GM19351 (cell line): ENCODE measurements at regions not wholly inside any gene's neighbourhood (a gene's known extent, or its start where the extent isn't known, plus 50 kb on each side); places are given as distances from the start of the nearest gene placed in this dataset.
"Not testable (repeated sequence)": the region's sequence is repeated elsewhere in the genome, so short reads cannot be mapped to it uniquely, and the experiment has no call there.

Experiments
- ATAC-seq: cut with Tn5 transposase; IDR thresholded peaks from one replicate; pipeline ENCODE4 v1.9.1; 2021; ENCODE audit warnings: mild to moderate bottlenecking, moderate library complexity; ENCODE audit not compliant: unreplicated experiment

DNA sequence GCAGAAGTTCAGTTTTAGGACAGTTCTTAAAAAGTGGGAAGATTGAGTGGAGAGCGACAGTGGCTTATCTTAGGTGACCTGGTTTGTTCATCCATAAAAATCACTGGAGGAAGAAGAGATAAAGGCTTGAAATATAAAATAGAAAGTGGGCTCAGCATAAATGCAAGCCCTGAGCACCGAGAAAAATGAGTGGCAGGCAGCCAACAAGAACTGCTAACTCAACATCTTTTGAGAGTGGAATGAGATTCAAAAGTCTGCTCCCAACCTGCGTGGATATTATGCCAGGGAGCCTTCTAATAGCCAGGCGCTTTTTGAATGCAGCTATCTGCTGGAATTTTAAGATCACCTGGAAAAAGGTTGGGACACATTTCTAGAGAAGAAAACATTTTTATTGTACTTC, 666.5 kb downstream of the FLRT2 start:
- ATAC-seq = no peak

DNA sequence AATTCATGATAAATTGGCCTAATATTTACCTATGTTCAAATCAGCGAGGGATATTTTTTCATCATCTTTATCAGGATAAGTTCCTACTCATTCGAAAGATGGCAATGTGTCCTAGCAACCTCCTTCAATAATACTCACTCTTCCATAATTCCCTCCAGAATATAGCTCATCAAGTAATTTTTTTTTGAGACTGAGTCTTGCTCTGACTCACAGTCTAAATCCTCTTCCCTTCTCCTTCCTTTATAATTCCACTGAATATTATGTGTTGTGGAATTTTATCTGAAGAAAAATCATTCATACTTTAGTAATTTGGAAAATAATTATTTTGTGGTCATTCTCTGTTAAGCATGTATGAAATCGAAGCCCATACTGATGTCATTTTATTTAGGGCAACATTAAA, 663.8 kb downstream of the FLRT2 start:
- ATAC-seq = no peak

DNA sequence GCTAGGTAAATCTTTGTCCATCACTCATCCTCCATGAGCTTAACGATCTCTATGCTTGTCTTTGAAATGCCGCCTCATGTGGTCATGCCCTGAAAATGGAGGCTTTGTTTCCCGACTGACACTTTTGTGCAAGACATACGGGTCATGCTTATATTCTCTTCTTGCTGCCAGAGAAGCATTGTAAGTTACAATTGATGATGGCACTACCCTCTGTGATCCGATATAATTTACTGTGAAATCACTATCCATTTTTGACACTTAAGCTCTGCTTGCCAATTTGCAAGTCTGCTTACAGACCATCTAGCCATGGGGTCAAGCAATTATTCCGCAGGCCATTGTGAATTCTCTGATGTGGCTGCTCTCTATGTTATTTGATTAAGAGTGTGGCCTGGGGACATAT, 650.0 kb downstream of the FLRT2 start:
- ATAC-seq = no peak

DNA sequence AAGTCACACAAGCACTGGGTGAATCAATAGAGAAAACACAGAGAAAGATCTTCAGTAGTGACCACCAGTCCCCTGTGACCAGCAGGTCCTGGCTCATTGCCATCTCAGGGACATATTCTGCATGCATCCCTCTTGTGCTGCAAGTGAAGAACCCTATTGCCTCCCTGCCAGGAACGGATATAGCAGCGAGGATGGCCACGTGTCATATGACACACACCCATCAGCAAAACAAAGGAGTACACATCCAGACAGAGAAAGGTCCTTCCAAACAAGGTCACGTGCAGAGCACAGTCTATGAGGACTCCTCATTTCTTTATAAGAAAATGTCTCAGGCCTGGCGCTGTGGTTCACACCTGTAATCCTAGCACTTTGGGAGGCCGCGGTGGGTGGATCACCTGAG, 638.4 kb downstream of the FLRT2 start:
- no peak for ATAC-seq

DNA sequence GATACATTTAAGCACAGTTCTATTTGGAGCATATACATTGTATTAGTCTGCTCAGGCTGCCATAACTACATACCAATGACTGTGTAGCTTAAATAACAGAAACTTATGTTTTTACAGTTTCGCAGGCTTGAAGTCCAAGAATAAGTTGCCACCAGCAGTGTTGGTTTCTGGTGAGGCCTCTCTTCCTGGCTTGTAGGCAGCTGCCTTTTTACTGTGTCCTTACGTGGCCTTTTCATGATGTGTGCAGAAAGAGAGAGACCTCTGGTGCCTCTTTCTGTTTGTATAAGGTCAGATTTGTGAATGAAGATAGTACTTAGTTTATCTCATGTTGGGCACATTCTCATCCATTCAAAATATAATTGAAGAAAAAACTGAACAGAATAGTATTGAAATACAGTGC, 636.6 kb downstream of the FLRT2 start:
- no peak for ATAC-seq

DNA sequence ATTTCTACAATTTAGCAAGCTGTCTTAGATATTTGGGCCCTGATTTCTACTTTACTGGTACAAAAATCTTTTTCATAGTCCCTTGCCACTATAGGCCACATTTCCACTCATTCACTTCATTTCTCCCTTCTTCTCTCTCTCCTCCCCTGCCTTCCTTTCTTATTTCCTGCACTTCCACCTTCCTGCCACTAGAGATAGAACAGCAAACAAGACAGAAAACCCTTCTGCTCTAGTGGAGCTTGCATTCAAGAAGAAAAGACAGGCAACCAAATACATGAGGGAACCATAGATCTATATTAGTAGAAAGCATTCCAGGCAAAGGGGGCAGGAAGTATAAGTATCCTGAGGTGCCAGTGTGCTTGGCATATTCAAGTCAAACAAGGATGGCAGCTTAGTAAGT, 623.5 kb downstream of the FLRT2 start:
- ATAC-seq = no peak

DNA sequence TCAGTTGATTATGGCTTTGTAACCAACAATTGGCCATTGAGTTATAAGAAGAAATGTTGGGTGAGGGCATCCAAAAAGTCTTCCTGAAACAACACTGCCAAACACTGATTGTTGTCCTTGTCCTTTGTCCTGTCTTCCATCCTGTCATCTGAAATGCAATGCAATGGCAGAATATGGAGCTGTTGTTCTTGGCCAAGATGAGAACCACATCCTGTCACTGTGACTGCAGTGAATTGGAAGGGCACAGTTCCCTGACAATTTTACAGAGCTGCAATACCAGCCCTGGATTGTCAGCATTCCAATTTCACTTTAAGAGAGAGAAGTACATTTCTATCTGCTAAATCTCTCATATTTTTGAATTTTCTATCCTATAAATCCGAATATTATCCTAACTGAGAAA, 613.3 kb downstream of the FLRT2 start:
- ATAC-seq = no peak

DNA sequence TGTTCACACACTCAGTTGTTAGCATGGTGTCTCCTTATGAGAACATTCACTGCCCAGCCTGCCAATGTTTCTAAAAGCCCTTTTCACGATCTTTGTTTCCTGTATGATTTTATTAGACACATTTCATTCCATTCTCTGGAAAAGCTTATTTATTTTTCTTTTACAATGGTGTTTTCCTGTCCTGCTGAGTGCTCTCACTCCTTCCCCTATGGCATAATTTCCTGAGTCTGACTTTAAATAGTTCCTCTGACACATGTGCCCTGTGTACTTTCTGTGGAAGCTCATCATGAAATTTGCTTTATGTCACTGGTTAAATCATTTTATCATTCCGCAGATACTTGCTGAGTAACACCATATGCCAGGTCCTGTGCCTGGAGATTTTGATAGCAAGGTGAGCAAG, 612.0 kb downstream of the FLRT2 start:
- no peak for ATAC-seq

DNA sequence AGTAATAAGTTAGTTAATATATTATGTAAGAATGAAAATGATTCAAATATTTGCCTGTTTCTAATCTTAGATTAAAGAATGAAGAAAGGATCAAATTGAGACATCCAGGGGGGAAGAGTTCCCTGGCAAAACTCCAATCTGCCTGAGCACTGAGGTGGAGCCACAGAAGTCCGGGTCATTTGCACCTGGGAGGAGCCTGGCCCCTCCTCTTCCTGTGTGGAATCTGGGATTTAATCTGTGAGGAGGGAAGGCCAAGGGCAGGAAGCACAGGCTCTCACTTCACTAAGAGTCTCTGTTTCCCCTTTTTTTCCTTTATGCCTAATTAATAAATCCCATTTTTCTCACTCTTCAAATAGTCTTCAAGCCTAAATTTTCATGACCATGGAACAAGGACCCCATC, 599.5 kb downstream of the FLRT2 start:
- no peak for ATAC-seq

DNA sequence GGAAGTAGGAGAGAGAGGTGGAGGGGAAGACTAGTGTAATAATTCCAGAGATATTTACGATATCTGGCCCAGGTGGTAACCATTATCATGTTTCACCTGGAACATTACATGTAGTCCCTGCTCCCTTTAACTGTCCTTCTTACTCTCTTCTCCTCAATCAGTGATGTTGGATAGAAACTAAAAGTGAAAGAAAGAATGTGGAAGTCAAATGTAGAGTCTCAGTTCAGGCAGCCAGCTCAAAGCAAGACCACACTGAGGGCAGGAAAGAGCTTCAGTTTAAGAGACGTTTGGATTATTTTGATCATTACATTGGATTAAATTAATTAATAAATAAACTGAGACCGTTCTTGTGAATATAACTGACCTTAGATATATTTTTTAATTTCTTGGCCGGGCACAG, 594.4 kb downstream of the FLRT2 start:
- no peak for ATAC-seq

DNA sequence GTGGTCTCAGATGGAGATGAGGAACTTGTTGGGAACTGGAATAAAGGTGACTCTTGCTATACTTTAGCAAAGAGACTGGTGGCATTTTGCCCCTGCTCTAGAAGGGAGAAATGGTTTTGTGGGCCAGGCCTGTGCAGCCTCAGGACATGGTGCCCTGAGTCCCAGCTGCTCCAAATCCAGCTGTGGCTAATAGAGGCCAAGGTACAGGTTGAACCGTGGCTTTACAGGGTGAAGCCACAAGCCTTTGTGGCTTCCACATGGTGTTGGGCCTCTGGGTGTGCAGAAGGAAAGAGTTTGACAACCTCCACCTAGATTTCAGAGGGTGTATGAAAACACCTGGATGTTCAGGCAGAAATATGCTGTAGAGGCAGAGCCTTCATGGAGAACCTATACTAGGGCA, 586.0 kb downstream of the FLRT2 start:
- no peak for ATAC-seq

DNA sequence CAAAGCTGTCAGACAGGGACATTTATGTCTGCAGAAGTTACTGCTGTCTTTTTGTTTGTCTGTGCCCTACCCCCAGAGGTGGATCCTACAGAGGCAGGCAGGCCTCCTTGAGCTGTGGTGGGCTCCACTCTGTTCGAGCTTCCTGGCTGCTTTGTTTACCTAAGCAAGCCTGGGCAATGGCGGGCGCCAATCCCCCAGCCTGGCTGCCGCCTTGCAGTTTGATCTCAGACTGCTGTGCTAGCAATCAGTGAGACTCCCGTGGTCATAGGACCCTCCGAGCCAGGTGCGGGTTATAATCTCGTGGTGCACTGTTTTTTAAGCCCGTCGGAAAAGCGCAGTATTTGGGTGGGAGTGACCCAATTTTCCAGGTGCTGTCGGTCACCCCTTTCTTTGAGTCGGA, 580.9 kb downstream of the FLRT2 start:
- ATAC-seq = not testable (repeated sequence)

DNA sequence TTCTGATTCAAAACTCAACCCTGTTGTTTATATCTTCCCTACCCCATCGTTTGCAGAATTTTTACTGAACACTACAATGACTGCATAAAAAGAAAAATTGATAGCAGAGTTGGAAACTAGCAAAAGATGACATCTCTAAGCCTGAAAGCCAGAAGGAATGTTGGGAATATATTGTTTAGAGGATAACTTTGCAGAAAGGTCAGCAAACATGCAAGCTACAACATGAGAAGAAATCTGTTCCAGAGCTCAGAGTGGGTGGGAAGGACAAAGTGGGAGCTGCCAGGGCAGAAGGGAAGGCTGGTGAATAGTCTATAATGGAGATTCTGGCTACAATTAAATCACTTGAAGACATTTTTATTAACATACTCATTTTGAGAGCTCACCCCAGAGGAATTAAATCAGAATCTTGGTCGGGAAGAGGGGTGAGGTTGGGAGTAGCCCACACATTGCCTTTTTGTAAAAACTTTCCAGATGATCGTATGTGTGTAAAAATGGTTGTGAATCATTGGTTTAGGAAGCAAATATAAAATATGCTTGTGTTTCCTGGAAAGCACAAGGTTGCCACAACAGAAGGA, 574.8 kb downstream of the FLRT2 start:
- no peak for ATAC-seq

DNA sequence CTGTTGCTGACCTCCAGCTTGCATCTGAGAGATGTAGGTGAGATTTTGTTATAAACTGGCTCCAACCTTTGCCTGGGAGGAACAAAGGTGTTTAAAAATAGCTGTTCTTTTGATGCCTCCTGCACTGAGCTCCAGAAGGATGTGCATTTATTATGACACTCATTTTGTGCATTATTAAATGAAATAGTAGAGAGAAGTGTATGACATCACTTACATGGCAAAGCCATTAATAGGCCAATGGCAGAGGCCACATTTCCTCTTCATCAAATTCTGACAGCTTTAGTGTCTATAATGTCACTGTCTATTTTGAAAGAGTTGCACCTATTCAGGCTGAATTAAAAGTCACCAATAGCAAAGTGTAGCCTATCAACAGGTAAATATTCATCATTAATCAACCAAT, 564.6 kb downstream of the FLRT2 start:
- no peak for ATAC-seq

DNA sequence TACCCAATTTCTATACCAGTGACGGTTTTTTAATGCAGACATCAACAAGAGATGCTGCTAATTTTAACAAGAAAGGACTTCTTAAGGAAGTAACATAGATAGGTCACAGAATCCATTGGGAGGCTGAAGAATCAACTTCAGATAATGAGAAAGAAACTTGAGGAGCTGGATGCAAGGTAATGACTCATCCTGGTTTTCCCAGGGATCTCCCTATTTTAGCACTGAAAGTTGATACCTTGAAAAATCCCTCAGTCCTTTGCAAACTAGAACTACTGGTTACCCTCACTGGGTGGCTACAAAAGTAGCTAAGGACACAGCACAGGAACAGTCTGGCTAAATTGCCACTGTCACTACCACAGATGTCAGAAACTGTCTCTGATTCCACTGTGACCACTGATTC, 561.9 kb downstream of the FLRT2 start:
- ATAC-seq = no peak

DNA sequence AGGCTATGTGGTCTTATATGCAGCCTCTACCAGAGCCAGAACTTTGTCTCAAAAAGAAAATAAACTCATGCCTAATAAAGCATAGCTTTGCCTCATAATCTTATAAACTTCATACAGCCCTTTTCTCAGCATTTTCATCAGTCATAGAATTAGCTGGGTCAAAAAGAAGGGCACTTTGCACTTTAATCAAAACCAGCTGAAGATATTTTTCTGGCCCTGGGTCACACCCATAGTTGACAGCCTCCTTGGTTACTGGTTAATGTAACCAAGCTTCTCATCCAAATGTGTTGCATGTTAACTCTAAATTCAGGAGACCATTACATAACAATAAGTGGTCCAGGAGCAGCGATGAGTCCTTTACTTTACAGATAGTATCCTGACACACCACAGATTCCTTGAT, 558.2 kb downstream of the FLRT2 start:
- ATAC-seq = no peak

DNA sequence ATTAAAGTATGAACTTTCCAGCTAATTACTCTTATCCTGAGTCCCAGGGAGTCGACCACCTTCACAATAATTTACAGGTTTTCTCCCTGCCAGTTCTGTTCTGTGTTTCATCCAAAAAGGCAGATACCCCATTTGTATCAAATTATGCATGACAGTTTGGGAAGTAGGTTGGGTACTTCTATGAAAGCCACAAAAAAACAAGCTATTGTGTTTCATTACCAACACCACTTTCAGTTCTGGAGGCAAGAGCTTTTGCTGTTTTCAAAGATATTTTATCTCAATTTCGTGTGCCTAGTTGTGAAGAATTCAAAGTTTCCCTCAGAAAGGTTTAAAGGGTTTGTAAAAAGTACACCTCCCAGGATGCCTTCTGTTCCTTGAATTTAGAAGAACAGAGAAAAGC, 557.4 kb downstream of the FLRT2 start:
- ATAC-seq = no peak

DNA sequence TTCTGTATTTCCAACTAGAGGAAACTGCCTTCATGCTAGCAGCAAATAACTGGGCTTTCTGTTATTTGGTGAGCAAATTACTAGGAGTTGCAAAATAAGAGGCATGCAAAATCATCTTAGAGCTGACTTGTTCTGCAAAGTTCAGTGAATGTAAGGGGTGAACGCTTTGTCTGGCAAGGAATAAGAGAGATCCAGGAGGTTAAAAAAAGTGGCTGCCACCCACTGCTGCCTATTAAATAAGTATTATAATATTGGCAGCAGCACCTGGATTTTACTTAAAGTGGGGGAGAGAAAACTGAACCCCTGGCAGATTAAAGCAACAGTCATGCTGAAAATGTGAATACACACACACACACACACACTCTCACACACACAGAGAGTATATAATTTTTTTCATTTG, 557.0 kb downstream of the FLRT2 start:
- no peak for ATAC-seq

DNA sequence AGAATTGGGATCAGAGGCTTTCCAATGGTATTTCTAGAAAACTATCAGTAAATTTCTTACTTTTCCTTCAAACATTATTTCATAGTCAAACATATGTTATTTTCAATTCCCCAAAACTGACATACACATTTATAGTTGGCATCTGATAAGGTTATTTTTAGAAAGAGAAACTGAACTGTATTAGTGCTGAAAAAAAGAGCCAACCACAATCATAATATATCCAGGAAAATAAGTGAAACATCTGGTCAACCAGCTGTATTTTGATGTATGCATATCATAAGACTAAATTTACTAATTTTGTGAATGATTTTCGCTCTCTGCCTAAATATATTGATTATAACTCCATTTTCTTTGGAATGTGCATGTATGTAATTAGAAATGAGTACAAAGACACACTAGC, 554.2 kb downstream of the FLRT2 start:
- no peak for ATAC-seq

DNA sequence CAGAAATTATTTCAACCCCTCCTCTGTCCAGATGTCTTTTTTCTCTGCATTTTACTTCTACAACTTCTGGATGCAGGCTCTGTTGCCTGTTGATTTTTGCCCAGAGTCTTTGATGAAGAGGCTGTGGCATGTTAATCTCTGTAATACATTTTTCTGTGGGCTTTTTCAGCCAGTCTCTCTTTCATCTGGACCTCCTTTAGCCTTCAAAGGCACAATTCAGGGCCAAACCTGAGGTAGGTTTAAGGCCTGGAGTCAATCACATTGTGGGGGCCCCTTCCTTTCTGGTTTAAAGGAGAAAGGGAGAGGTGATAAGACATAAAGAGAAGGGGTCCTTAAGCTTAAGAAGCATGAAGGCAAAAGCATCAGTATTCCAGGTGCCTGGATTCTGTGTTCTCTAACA, 553.7 kb downstream of the FLRT2 start:
- ATAC-seq = no peak

DNA sequence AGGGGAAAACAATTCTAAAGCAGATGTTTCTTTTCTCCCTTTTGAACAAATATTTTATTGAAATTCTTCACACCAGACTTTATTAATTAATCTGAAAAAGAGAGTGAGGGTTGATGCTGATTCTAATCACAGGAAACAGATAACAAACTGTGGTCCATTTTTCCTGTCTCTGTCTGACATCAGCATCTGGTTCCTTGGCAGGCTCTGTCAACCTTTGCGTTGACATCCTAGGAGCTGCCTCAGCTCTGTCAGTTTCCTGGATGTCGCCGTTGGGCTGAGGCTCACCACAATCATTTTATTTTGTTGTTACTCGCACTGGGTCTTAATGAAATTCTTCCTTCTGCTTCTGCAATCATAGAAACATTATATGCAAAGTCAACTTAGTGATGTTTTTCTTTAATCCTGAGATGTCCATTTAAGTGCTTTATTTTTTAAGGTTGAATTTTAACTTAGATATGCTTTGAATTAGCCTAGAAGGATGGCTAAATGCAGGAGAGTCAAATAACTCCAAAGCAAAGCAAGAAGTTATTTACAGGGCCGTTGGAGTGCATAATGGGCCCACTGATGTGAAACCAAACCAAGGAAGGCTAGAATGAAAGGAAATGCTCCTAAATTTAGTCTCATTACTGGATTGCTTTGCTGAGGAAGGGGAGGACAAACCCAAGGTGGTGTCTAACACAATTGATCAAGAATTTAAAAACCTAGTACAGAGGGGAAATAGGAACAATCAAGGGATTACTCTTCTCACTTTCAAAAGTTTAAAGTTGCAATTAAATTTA, 542.4 kb downstream of the FLRT2 start:
- ATAC-seq = no peak

DNA sequence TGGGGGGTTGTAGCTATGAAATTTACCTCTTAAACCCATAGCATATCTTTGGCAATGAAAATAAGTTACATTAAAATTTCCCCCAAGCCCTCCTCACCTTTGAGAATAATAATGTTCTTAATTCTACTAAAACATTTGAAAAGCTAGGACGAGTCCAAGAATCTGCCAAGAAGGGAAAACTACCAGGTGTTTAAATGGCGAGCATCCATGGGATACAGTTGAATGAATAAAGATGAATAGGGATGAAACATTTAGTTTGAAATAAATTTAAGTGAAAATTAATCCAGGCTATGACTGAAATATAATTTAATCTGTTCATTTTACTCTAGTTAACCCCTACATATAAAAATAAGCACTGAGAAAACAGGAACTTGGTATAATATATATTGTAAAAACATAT, 536.7 kb downstream of the FLRT2 start:
- ATAC-seq = no peak

DNA sequence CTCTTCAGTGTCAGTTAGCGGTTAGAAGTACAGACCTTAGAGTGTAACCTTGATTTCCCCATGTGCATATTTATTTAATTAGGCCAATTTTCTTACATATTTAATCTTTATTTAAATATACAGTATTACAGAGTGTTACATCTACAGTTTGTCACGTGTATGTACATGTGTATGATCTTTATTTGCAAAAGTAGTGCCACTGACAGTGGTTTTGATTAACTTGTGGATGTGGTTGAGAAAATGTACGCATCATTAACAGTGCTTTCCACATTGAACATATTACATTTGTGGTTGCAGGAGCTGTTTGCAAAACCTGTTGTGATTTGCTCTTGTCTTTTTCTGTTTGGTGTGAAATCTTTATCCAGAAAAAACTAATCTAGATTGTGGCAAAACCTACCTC, 535.5 kb downstream of the FLRT2 start:
- ATAC-seq = no peak
